Neural crest cell (in vitro differentiated cells): ENCODE measurements at regions not wholly inside any gene's neighbourhood (a gene's known extent, or its start where the extent isn't known, plus 50 kb on each side); places are given as distances from the start of the nearest gene placed in this dataset.

Experiments used
- DNase-seq: peaks from one replicate; pipeline ENCODE4 v3.0.0; 2021; ENCODE audit warnings: low read depth, mixed read lengths, low spot score
- H3K27ac Mint-ChIP-seq: one replicate; pipeline ENCODE4 v1.8.0; 2021; ENCODE audit warnings: mild to moderate bottlenecking, mixed read lengths; ENCODE audit not compliant: unreplicated experiment
- H3K27me3 Mint-ChIP-seq: 2 replicates; pipeline ENCODE4 v1.8.0; 2021; ENCODE audit warnings: low read depth, mild to moderate bottlenecking, mixed read lengths
- H3K36me3 Mint-ChIP-seq: 2 replicates; pipeline ENCODE4 v1.8.0; 2021; ENCODE audit warnings: low read depth, mild to moderate bottlenecking, mixed read lengths
- H3K4me1 Mint-ChIP-seq: 2 replicates; pipeline ENCODE4 v1.8.0; 2021; ENCODE audit warnings: mixed read lengths
- H3K4me3 Mint-ChIP-seq: one replicate; pipeline ENCODE4 v1.8.0; 2021; ENCODE audit warnings: mild to moderate bottlenecking, mixed read lengths
- H3K9me3 Mint-ChIP-seq: 2 replicates; pipeline ENCODE4 v1.8.0; 2021; ENCODE audit warnings: mixed read lengths
- CTCF ChIP-seq: fragments of 200-600 bp; sonication (generic); conservative IDR thresholded peaks from 2 replicates; pipeline ENCODE4 v1.5.0; 2021; ENCODE audit warnings: antibody characterized with exemption, mild to moderate bottlenecking

GRCh38 chr5:166834246-166834645 lies 1457.2 kb upstream of the WWC1 start:
- no peak overlapping the region for H3K27ac Mint-ChIP-seq
- no peak for DNase-seq
- peaks cover 5% of the 10 kb centered on the region for H3K4me1 Mint-ChIP-seq
- no peak overlapping the region for H3K4me3 Mint-ChIP-seq
- H3K9me3 Mint-ChIP-seq = no peaks in the 10 kb centered on the region
- H3K36me3 Mint-ChIP-seq = no peaks in the 10 kb centered on the region
- no peaks in the 10 kb centered on the region for H3K27me3 Mint-ChIP-seq
- TF ChIP-seq CTCF = no peak

GRCh38 chr5:166845044-166845443 lies 1446.4 kb upstream of the WWC1 start:
- Mint-ChIP-seq H3K9me3 (peaks cover 11% of the 10 kb centered on the region), H3K4me1 (no peaks in the 10 kb centered on the region), H3K36me3 (no peaks in the 10 kb centered on the region), H3K27me3 (no peaks in the 10 kb centered on the region), H3K27ac (no peak overlapping the region), H3K4me3 (no peak overlapping the region)
- TF ChIP-seq CTCF = no peak
- peak; percentile 32 for DNase-seq

GRCh38 chr5:166856791-166857190 lies 1434.7 kb upstream of the WWC1 start:
- Mint-ChIP-seq H3K27me3 (no peaks in the 10 kb centered on the region), H3K9me3 (peaks cover 3% of the 10 kb centered on the region), H3K36me3 (peaks cover 3% of the 10 kb centered on the region), H3K27ac (peak overlapping the region; percentile 76), H3K4me3 (peak overlapping the region; percentile 47), H3K4me1 (peaks cover 25% of the 10 kb centered on the region)
- peak; percentile 1 for DNase-seq
- no peak for TF ChIP-seq CTCF

GRCh38 chr5:166860426-166860825 lies 1431.0 kb upstream of the WWC1 start:
- Mint-ChIP-seq H3K4me3 (no peak overlapping the region), H3K9me3 (peaks cover 3% of the 10 kb centered on the region), H3K36me3 (peaks cover 3% of the 10 kb centered on the region), H3K27me3 (no peaks in the 10 kb centered on the region), H3K27ac (no peak overlapping the region), H3K4me1 (peaks cover 45% of the 10 kb centered on the region)
- DNase-seq = no peak
- TF ChIP-seq CTCF = no peak

- TF ChIP-seq CTCF = no peak
- no peak overlapping the region for H3K4me3 Mint-ChIP-seq
- no peaks in the 10 kb centered on the region for H3K36me3 Mint-ChIP-seq
- peaks cover 3% of the 10 kb centered on the region for H3K9me3 Mint-ChIP-seq
- DNase-seq = no peak
- no peak overlapping the region for H3K27ac Mint-ChIP-seq
- no peaks in the 10 kb centered on the region for H3K27me3 Mint-ChIP-seq
- H3K4me1 Mint-ChIP-seq = peaks cover 32% of the 10 kb centered on the region
Observed at GRCh38 chr5:166862581-166862980, 1428.9 kb upstream of the WWC1 start.

DNA sequence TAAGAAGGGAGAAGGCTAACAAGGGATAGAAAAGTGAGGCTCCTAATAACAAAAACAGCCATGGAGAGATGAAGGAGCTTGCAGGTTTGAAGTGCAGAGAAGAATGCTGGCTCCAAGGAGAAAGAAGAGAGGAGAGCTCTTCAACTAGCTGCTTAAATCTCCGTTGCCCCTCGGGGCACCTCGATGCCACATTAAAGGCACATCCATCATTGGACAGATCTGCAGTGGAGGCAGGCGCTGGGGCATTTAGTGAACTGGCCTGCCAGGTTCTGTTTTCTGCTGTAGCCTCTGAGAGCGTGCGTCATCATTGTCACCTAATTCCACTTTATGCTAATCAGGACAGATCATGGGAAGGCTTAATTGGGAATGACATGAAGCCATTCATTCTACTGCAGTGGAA lies 1426.2 kb upstream of the WWC1 start:
- Mint-ChIP-seq H3K27ac (no peak overlapping the region), H3K27me3 (no peaks in the 10 kb centered on the region), H3K4me3 (no peak overlapping the region), H3K4me1 (peaks cover 22% of the 10 kb centered on the region), H3K36me3 (no peaks in the 10 kb centered on the region), H3K9me3 (no peaks in the 10 kb centered on the region)
- no peak for TF ChIP-seq CTCF
- DNase-seq = no peak
